DMS53 treated with DMSO at 0.1 percent for 48 hours (cell line): ENCODE measurements at regions not wholly inside any gene's neighbourhood (a gene's known extent, or its start where the extent isn't known, plus 50 kb on each side); places are given as distances from the start of the nearest gene placed in this dataset.

ENCODE experiments used
- DNase-seq: peaks from one replicate; lab custom pipeline; 2025; ENCODE audit not compliant: unreplicated experiment; lab: John Stamatoyannopoulos, UW

GRCh38 chr11:70568814-70569617 is 170.7 kb downstream of the CTTN start:
- DNase-seq: no peak

DNA sequence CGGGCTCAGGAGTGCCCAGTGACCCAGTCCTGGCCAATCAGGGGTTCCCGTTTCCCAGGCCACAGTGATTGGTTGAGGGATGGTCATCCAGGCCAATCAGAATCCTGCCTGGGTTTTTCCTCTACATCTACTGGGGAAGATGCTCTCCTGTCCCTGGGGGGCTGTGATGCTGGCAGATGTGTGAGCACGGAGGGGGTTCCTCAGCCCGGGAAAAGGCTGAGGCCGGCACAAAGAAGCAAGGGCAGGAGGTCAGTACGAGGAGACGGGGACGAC is 171.2 kb downstream of the CTTN start:
- DNase-seq: no peak

DNA sequence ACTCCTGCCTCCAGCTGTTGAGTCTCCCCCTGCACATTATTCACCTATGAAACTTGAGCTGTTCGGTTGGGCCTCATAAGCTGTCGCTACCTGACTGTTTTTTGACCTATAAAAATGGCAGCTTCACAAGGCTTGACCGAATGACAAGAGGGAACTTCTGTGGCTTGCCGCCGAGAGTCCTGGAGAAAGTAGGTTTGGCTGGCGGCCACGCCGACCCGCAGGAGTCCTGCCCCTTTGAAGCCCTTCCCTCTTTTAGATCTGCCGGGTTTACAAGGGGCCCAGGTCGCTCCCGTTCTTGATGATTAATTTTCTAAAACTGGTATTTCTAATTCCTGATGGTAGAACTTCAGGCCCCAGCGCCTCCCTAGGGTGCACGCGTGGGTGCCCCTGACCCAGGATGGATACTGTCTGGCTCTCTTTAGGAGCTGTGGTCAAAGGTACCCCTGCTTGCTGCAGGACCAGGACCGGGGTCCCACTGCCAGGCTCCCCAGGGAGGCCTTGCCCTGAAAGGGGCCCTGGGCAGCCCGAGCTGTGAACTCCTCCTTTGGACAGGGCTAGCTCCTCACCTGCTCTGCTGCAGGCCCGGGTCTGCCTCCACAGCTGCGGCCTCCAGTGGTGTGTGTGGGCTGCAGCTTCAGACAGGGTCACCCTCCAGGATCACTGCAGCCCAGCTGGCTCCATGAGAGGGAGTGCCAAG is 171.8 kb downstream of the CTTN start:
- DNase-seq: no peak

DNA sequence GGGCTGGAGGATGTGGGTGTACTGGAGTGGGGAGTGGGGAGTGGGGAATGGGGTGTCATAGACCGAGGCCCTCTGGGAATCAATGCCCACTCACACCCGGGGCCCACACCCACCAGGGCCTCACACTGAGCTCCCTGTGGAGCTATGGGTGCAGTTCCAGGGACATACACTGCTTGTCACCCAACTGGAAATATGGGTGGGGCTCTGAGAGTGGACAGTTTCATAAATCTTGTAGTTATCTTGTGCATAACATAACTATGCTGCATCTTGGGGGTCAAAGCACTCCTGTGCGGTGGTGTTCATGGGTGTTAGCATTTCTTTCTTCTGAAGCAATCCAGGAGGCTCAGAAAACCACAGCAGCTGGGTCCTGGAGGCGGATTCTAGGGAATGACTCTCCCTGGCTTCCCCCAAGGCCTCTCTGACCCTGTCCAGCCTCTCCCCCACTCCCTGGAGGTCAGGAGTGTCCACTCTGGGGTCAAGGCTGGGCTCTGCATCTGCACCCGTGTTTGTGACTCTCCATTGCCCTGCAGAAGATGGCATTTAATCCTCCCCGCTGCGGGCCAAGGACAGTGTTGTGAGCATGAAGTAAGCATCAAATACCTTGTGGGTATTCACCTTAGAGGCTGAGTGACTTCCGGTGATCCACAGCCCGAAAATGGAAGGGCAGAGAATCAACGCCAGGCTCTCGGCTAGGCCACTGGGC is 172.5 kb downstream of the CTTN start:
- DNase-seq: no peak

DNA sequence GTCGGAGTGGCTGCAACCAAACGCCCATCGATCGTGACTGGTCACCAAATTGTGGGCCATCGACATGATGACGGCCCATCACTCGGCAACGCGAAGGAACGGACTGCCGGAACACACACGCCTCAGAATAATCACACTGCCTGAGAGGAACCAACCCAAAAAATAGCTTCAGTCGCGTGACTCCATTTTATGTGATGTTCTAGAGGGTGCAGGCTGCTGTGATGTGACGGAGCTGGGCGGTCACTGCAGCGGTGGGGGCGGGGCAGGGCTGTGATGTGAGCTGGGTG is 174.6 kb downstream of the CTTN start:
- DNase-seq: no peak

GRCh38 chr11:70573701-70574151 is 175.4 kb downstream of the CTTN start:
- no peak for DNase-seq

GRCh38 chr11:70574725-70575347 is 176.5 kb downstream of the CTTN start:
- no peak for DNase-seq

- DNase-seq: no peak
These were observed 177.2 kb downstream of the CTTN start for GRCh38 chr11:70575396-70576060.

- DNase-seq: no peak
These were observed 178.9 kb downstream of the CTTN start for GRCh38 chr11:70577258-70577603.

DNA sequence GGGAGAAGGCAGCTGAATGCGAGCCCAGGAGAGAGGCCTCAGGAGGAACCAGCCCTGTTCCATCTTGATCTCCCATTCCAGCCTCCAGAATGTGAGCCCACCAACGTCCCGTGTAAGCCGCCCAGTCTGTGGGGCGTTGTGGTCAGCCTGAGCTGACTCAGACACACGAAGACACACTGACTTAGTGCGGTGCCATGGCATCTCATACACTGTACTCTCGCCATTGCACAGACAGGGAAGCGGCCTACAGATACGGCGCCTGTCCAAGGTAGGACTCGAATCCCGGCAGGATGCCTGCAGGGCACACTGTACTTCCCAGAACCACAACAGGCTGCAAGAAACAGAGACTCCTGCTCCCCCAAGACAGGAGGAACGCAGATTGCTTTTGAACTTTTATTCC is 179.6 kb downstream of the CTTN start:
- no peak for DNase-seq

- no peak for DNase-seq
These were observed 180.0 kb downstream of the CTTN start for GRCh38 chr11:70578371-70578770.

DNA sequence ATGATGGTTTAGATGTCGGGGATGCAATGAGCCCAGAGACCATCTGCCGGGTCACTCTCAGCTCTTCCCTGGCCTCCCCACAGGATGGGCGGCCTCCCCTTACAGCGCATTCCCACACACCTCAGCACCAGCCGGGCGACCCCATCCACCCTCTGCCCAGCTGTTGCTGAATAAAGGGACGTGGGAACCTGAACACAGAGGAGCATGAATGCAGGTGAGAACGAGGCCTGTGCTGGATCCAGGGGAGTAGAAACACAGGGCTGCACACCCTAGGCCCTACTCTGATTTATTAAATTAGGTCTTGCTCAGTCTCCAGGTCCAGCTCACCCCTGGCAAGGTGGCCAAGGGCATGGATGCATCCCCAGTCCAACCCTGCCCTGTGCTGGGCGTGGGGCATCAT is 180.5 kb downstream of the CTTN start:
- DNase-seq: no peak

- DNase-seq: no peak
These were observed 181.1 kb downstream of the CTTN start for GRCh38 chr11:70579316-70579955.

- DNase-seq: no peak
These were observed 181.9 kb downstream of the CTTN start for GRCh38 chr11:70580036-70580805.

DNA sequence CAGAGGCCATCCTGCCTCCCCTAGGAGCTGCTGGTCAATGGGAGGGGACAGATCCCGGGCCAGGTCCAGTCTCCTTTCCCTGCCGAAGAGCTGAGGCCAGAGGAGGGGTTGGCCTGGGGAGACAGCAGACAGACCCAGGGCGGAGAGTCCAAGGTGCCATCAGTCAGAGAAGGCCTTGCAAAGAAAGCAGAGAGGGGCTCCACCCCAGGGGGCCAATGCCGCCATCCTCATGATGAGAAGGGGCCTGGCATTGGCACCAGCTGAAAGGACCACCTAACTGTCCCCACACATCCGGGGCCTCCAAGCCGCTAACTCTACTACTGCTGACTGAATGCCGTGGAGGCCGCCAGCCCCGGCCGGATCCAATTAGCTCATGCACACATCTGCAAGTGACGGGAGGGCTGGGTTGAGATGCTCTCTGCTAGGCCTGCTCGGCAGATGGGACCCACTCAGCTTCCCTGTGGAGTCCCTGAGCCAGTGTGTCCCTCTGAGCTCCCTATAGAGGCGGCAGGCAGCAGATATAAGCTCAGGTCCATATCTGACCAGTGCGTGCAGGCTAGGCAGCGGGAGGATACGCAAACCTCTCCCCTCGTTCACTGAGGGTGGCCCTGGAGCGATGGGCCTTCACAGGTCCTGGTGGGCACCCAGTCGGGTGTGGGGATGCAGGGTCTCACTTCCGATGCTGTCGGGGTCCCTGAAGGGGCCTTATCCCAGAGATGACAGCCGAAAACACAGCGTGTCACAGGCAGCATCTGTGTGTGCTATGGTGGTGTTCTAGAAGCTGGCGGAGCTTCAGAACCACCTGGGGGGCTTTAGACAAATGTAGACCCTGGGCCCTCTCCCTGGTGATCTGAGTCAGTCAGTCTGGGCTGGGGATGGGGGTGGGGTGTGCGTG is 183.9 kb downstream of the CTTN start:
- no peak for DNase-seq

DNA sequence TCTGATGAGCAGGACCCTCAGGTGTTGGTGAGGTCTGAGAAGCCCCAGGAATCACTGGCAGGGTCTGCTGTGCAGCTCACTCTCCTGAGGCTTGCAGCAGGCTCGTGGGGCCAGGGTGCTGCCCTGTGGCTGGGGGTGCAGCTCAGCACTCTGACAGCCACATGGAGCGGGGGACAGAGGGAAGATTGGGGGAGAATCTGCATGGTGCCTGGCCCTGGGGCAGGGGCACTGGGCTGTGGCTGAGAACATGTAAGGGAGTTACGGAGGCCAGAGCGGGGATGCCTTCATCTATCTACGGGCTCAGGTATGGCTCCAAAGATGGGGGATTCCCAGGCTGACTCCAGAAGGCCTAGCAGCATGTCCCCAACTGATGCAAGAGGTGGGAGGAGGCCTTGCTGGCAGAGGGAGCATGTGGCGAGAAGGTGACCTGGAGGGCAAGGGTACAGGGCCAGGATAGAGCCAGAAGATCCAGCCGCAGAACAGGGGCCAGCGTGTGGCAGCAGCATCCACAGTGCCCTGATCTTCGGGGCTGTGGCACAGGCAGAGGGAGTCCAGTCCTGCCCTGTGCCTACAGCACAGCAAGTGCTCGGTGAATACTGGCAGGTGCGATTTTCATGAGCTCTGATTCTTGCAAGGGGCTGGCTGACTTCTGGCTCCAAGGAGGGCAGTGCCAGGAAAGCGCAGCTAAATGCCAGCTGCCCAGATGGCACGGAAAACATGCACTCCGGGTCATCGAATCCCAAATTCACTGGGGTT is 184.7 kb downstream of the CTTN start:
- DNase-seq: no peak

DNA sequence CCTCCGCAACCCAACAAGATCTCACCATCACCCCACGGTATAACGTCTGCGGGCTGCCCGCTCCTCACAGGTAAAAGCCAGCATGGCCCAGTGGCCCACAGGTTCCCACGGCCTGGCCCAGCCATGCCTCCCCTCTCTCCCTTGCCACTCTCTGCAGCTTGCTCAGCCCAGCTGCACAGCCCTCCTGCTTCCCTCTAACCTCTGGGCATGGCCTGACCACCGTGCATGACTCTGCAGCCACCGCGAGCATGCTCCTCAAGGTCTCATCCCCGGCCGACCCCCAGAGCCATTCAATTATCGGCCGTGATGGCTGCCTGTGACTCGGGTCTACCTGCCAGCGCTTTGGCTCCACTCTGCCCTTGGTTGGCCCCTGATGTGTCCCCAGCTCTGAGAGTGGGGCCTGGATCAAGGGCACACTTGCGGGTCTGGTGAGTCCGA is 185.5 kb downstream of the CTTN start:
- no peak for DNase-seq

DNA sequence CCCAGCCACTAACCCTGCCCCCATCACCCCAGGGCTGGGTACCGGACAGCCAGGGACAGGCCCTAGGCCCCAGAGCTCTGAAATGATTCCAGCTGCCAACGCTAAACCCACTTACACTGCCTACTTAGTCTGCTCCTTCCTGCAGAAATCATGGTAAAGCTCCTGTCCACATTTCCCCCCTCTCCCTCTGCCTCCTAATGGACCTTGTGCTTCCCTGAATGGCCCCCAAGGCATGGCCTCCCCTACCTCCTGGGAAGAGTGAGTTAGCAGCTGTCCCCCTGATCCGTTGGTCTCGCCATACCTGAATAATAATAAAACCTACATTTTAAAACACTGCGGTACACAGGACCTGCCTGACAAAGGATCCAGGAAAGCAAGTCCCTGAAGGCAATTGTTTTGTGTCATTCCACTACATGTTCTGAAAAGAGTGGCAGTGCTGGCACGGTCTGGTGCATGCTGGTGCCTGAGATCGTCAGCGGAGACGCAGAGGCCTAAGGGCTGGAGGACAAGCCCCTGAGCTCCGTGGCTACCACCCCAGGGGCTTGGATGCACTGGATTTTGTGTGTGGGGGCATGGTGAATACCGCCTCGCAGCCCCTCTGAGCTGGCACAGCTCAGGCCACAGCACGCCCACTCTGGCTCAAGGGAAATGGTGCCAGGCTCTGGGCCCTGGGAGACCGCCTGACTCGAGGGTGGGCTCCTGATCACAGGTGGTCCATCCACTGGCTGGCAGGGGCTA is 186.3 kb downstream of the CTTN start:
- no peak for DNase-seq
